ENCODE measurements at regions not wholly inside any gene's neighbourhood (a gene's known extent, or its start where the extent isn't known, plus 50 kb on each side); places are given as distances from the start of the nearest gene placed in this dataset.

DNA sequence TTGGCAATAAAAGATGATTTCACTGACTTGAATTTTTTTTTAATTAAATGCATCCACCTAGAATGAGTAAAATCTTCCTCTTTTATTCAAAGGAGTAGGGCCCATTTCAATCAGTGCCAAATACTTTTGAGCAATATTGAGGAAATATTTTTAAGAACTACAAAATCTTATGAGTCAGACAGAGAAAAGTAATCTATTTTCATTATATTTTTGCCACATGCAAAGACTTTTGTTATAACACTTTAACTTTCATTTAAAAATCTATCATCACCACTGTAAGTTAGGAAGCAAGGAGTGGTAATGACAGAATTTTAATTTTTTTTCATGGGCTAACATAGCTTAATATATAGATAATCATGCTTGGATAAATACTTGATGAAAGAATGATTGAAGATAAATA lies 345.2 kb upstream of the KITLG start:
- Histone ChIP-seq H3K36me3 (no peaks in the 10 kb centered on the region), H3K4me3 (no peak overlapping the region), H3K4me1 (no peaks in the 10 kb centered on the region), H3K9me3 (no peaks in the 10 kb centered on the region), H3K27me3 (no peaks in the 10 kb centered on the region), H3K27ac (no peak overlapping the region)
- DNase-seq (ENCODE audit: low spot score in 2 of 2), result no peak
- TF ChIP-seq, protein P1, sequence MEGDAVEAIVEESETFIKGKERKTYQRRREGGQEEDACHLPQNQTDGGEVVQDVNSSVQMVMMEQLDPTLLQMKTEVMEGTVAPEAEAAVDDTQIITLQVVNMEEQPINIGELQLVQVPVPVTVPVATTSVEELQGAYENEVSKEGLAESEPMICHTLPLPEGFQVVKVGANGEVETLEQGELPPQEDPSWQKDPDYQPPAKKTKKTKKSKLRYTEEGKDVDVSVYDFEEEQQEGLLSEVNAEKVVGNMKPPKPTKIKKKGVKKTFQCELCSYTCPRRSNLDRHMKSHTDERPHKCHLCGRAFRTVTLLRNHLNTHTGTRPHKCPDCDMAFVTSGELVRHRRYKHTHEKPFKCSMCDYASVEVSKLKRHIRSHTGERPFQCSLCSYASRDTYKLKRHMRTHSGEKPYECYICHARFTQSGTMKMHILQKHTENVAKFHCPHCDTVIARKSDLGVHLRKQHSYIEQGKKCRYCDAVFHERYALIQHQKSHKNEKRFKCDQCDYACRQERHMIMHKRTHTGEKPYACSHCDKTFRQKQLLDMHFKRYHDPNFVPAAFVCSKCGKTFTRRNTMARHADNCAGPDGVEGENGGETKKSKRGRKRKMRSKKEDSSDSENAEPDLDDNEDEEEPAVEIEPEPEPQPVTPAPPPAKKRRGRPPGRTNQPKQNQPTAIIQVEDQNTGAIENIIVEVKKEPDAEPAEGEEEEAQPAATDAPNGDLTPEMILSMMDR (IDR thresholded peaks at IDR 0.05), result no peak
- intact Hi-C loops (cut with DNase I), result no loop called here

DNA sequence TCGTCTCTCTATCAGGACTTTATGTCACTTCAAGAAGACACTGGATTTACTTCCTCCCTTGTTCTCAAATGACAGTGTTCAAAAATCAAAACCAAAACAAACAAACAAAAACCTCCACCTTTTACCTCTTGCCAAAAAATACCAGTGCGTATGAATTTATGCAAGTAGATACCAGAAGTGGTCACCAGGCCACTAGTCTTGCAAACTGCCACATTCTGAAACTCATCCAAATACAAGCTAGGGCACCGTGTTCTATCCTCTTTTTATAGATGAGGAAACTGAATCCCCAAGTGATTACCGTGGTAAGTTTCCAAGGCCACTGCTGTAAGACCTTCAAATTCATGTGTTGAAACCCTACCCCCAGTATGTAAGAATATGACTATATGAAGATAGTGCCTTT lies 343.9 kb upstream of the KITLG start:
- Histone ChIP-seq H3K36me3 (no peaks in the 10 kb centered on the region), H3K4me3 (no peak overlapping the region), H3K4me1 (no peaks in the 10 kb centered on the region), H3K27me3 (no peaks in the 10 kb centered on the region), H3K9me3 (no peaks in the 10 kb centered on the region), H3K27ac (no peak overlapping the region)
- no peak for DNase-seq (ENCODE audit: low spot score in 2 of 2)
- intact Hi-C loops (cut with DNase I), result no loop called here
- TF ChIP-seq, protein P1 (IDR thresholded peaks at IDR 0.05), result no peak

DNA sequence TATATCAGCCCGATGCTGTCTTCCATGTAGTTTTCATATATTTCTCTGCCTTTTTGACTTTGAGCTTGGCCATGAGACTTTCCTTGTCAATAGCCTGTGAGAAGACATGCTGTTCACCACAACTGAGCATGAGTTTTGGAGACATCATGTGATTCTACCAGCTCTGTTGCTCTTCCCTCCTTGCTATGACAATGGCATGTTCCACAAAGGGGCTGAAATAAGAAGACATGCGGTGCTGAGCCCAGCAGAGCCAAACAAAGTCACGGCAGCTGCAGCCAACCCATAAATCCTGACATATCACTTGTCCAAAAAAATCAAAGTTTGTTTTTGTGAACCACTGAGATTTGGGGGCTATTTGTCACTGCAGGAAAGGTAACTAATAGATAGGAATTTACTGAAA lies 343.4 kb upstream of the KITLG start:
- Histone ChIP-seq H3K4me3 (no peak overlapping the region), H3K27me3 (no peaks in the 10 kb centered on the region), H3K4me1 (no peaks in the 10 kb centered on the region), H3K27ac (no peak overlapping the region), H3K36me3 (no peaks in the 10 kb centered on the region), H3K9me3 (no peaks in the 10 kb centered on the region)
- TF ChIP-seq, protein P1 (IDR thresholded peaks at IDR 0.05), result no peak
- intact Hi-C loops (cut with DNase I), result no loop called here
- DNase-seq (ENCODE audit: low spot score in 2 of 2), result no peak

DNA sequence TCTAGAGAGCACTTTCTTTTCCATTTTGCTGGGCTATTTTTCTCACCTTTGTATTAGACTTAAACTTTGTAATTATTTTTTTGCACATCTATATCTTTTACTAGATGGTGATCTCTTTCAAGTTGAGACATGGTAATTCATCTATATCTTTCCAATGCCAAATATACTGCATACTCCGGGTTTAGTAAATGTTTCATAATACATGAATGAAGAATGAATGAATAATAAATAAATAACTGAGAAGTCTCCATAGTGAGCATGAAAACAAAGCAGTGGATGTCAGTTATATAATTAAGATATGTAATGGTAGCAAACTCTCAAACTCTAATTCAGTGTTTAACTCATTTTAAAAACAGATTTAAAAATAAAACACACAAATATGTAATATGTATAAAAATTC lies 342.5 kb upstream of the KITLG start:
- no peaks in the 10 kb centered on the region for H3K36me3 ChIP-seq
- intact Hi-C loops (cut with DNase I), result no loop called here
- H3K27me3 ChIP-seq, result no peaks in the 10 kb centered on the region
- no peaks in the 10 kb centered on the region for H3K4me1 ChIP-seq
- H3K27ac ChIP-seq, result no peak overlapping the region
- TF ChIP-seq, protein P1 (IDR thresholded peaks at IDR 0.05), result no peak
- DNase-seq (ENCODE audit: low spot score in 2 of 2), result no peak
- H3K9me3 ChIP-seq, result no peaks in the 10 kb centered on the region
- no peak overlapping the region for H3K4me3 ChIP-seq

DNA sequence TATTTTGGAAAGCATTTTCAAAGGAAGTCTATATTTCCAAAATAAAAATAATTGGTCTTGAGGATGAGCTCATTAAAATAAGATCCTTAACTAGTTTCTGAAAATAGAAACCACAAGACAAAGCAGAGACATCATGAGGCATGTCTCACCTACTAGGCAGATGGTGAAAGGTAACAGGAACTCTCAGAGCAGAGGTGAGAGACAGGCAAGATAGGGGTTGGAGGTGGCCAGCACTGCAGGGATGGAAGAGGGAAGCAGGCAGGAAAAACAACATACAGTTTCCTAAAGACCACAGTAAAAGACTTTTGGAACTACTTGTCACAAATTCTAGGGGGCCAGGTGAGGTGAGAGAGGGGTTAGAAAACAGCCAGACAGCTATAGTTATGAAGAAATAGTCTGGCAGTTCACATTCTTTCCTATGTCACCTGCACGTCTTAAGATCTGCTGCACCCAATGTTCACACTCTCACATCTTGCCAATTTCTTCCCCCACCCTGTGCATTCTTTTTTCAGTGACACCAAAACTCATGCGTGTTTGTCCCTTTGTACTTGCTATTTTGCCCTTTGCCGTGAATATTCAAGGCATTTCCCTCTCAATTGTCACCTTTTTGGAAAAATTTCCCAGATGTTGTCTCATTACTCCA lies 341.7 kb upstream of the KITLG start:
- H3K27me3 ChIP-seq, result no peaks in the 10 kb centered on the region
- no peaks in the 10 kb centered on the region for H3K4me1 ChIP-seq
- TF ChIP-seq, protein P1 (IDR thresholded peaks at IDR 0.05), result no peak
- no peak for DNase-seq (ENCODE audit: low spot score in 2 of 2)
- no peaks in the 10 kb centered on the region for H3K36me3 ChIP-seq
- intact Hi-C loops (cut with DNase I), result no loop called here
- no peaks in the 10 kb centered on the region for H3K9me3 ChIP-seq
- H3K27ac ChIP-seq, result no peak overlapping the region
- H3K4me3 ChIP-seq, result no peak overlapping the region

DNA sequence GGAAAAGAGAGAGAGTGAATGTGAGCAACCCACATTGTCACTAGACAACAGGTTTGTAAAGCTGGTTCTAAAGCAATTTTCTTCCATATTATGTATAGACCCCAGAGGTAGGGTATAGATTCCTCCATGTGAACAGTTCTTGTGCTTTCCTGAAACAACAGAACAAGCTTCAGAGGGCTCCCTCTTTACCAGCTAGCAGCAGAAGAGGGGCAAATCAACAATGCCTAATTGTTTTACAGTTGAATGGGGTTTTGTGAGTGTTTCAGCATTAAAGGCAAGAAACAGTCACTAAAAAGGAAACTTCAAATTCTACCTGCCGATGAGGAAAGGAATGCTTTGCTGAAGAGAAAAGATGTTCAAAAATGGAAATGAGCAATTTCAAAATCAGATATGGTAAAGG lies 341.2 kb upstream of the KITLG start:
- Histone ChIP-seq H3K4me1 (no peaks in the 10 kb centered on the region), H3K9me3 (no peaks in the 10 kb centered on the region), H3K27me3 (no peaks in the 10 kb centered on the region), H3K4me3 (no peak overlapping the region), H3K36me3 (no peaks in the 10 kb centered on the region), H3K27ac (no peak overlapping the region)
- TF ChIP-seq, protein P1 (IDR thresholded peaks at IDR 0.05), result no peak
- intact Hi-C loops (cut with DNase I), result no loop called here
- DNase-seq (ENCODE audit: low spot score in 2 of 2), result no peak
